ENCODE measurements at regions not wholly inside any gene's neighbourhood (a gene's known extent, or its start where the extent isn't known, plus 50 kb on each side); places are given as distances from the start of the nearest gene placed in this dataset.

DNA sequence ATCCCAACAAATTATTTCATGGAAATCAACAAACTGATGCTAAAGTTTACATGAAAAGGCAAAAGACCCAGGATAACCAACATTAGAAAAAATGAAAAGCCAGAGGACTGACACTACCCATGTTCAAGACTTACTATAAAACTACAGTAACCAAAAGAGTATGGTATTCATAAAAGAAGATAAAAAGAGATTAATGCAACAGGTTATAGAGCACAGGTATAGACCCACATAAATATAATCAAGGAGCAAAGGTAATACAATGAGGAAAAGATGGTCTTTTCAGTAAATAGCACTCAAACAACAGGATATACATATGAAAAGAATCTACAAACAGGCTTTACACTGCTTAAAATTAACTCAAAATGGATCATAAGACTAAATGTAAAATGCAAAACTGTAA is 1342.7 kb downstream of the UQCRFS1 start:
- TF ChIP-seq, protein P1, sequence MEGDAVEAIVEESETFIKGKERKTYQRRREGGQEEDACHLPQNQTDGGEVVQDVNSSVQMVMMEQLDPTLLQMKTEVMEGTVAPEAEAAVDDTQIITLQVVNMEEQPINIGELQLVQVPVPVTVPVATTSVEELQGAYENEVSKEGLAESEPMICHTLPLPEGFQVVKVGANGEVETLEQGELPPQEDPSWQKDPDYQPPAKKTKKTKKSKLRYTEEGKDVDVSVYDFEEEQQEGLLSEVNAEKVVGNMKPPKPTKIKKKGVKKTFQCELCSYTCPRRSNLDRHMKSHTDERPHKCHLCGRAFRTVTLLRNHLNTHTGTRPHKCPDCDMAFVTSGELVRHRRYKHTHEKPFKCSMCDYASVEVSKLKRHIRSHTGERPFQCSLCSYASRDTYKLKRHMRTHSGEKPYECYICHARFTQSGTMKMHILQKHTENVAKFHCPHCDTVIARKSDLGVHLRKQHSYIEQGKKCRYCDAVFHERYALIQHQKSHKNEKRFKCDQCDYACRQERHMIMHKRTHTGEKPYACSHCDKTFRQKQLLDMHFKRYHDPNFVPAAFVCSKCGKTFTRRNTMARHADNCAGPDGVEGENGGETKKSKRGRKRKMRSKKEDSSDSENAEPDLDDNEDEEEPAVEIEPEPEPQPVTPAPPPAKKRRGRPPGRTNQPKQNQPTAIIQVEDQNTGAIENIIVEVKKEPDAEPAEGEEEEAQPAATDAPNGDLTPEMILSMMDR (IDR thresholded peaks at IDR 0.05; ENCODE audit: unreplicated experiment) = no peak
- Mint-ChIP-seq H3K4me3 (ENCODE audit: low read depth, unreplicated experiment) (no peak overlapping the region), H3K27ac (ENCODE audit: unreplicated experiment) (no peak overlapping the region), H3K4me1 (ENCODE audit: low read depth, unreplicated experiment) (no peaks in the 10 kb centered on the region), H3K36me3 (ENCODE audit: insufficient read depth, unreplicated experiment) (no peaks in the 10 kb centered on the region), H3K27me3 (ENCODE audit: unreplicated experiment) (no peaks in the 10 kb centered on the region), H3K9me3 (ENCODE audit: low read depth, unreplicated experiment) (peaks cover 4% of the 10 kb centered on the region)
- intact Hi-C loops (cut with micrococcal nuclease; ENCODE audit: unreplicated experiment) = no loop called here
- no peak for DNase-seq
- CTCF ChIA-PET = no interaction called here
- no TSS peak for BruUV-seq (replicated peaks)

DNA sequence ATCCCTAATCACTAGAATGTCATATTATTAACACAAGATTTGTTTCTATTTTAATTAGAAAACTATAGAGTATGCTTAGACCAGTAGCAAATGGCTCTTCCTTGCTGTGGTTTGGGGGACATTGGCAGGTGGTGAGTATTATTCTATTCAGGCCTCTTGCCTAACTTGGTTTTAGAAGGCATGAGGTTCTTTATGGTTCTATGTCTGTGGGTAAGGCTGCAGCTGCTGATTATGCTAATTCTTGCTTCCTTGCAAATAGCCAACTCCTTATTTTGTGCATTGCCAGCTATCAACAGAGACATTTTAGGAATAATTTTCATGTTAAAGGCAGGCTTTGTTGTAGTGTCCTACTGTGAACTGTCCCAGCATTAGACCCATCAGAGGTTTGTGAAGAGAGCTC is 1344.9 kb downstream of the UQCRFS1 start:
- Mint-ChIP-seq H3K27me3 (ENCODE audit: unreplicated experiment) (no peaks in the 10 kb centered on the region), H3K36me3 (ENCODE audit: insufficient read depth, unreplicated experiment) (no peaks in the 10 kb centered on the region), H3K27ac (ENCODE audit: unreplicated experiment) (no peak overlapping the region), H3K4me1 (ENCODE audit: low read depth, unreplicated experiment) (no peaks in the 10 kb centered on the region), H3K9me3 (ENCODE audit: low read depth, unreplicated experiment) (peaks cover 9% of the 10 kb centered on the region), H3K4me3 (ENCODE audit: low read depth, unreplicated experiment) (no peak overlapping the region)
- intact Hi-C loops (cut with micrococcal nuclease; ENCODE audit: unreplicated experiment) = no loop called here
- no TSS peak for BruUV-seq (replicated peaks)
- CTCF ChIA-PET = no interaction called here
- TF ChIP-seq, protein P1 (IDR thresholded peaks at IDR 0.05; ENCODE audit: unreplicated experiment) = no peak
- no peak for DNase-seq

DNA sequence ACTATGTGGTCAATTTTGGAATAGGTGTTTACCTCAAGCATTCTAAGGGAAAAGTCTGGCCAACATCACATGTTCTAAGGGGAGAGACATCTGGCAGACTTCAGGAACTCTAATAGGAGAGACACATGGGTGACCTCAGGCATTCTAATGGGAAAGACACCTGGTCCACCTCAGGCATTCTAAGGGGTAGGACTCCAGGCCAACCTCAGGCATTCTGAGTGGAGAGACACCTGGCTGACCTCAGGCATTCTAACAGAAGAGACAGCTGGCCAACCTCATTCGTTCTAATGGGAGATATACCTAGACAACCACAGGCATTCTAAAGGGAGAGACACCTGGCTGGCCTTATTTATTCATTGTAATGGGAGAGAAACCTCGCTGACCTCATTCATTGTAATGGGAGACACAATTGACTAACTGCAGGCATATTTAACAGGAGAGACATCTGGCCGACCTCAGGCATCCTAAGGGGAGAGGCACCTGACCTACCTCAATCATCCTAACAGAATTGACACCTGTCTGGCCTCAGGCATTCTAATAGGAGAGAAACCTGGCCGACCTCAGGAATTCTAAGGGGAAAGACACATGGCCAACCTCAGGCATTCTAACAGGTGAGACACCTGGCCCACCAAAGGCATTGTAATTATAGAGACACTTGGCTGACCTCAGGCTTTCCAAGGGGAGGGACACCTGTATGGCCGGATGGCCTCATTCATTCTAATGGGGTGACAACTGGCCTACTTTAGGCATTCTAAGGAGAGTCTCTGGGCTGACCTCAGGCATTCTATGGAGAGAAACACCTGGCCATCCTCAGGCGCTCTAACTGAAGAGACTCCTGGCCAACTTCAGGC is 1346.8 kb downstream of the UQCRFS1 start:
- no peaks in the 10 kb centered on the region for H3K4me1 Mint-ChIP-seq (ENCODE audit: low read depth, unreplicated experiment)
- DNase-seq = no peak
- CTCF ChIA-PET = no interaction called here
- H3K36me3 Mint-ChIP-seq (ENCODE audit: insufficient read depth, unreplicated experiment) = no peaks in the 10 kb centered on the region
- no TSS peak for BruUV-seq (replicated peaks)
- no peak overlapping the region for H3K27ac Mint-ChIP-seq (ENCODE audit: unreplicated experiment)
- peaks cover 9% of the 10 kb centered on the region for H3K9me3 Mint-ChIP-seq (ENCODE audit: low read depth, unreplicated experiment)
- H3K27me3 Mint-ChIP-seq (ENCODE audit: unreplicated experiment) = no peaks in the 10 kb centered on the region
- H3K4me3 Mint-ChIP-seq (ENCODE audit: low read depth, unreplicated experiment) = no peak overlapping the region
- intact Hi-C loops (cut with micrococcal nuclease; ENCODE audit: unreplicated experiment) = no loop called here
- TF ChIP-seq, protein P1 (IDR thresholded peaks at IDR 0.05; ENCODE audit: unreplicated experiment) = no peak

DNA sequence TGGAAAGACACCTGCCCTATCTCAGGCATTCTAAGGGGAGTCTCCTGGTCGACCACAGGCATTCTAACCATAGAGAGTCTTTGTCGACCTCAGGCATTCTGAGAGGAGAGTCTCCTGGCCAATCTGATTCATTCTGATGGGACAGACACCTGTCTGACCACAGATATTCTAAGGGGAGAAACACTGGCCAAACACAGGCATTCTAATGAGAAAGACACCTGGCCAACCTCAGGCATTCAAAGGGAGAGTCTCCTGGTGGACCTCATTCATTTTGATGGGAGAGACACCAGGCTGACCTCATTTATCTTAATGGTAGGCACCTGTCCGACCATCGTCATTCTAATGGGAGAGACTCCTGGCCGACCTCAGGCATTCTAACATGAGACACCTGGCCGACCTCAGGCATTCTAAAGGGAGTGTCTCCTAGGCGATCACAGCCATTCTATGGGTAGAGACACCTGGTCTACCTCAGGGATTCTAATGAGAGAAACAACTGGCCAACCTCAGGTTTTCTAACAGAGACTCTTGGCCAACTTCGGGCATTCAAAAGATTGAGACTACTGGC is 1351.5 kb downstream of the UQCRFS1 start:
- Mint-ChIP-seq H3K36me3 (ENCODE audit: insufficient read depth, unreplicated experiment) (no peaks in the 10 kb centered on the region), H3K4me3 (ENCODE audit: low read depth, unreplicated experiment) (no peak overlapping the region), H3K27ac (ENCODE audit: unreplicated experiment) (no peak overlapping the region), H3K27me3 (ENCODE audit: unreplicated experiment) (no peaks in the 10 kb centered on the region), H3K9me3 (ENCODE audit: low read depth, unreplicated experiment) (peaks cover 22% of the 10 kb centered on the region), H3K4me1 (ENCODE audit: low read depth, unreplicated experiment) (no peaks in the 10 kb centered on the region)
- BruUV-seq (replicated peaks) = no TSS peak
- intact Hi-C loops (cut with micrococcal nuclease; ENCODE audit: unreplicated experiment) = no loop called here
- TF ChIP-seq, protein P1 (IDR thresholded peaks at IDR 0.05; ENCODE audit: unreplicated experiment) = no peak
- CTCF ChIA-PET = no interaction called here
- DNase-seq = no peak

Measured in Calu3 (cell line).